H9 (cell line): ENCODE measurements at regions not wholly inside any gene's neighbourhood (a gene's known extent, or its start where the extent isn't known, plus 50 kb on each side); places are given as distances from the start of the nearest gene placed in this dataset.

Source experiments
- DNase-seq: peaks from one replicate; pipeline ENCODE4 v3.0.0-alpha.2; 2017
- H2AFZ ChIP-seq: one replicate; pipeline ENCODE4 v1.6.1; 2013; ENCODE audit warnings: mild to moderate bottlenecking, low read length, control low read depth, moderate library complexity
- H2AK5ac ChIP-seq: 2 replicates; pipeline ENCODE4 v1.6.1; 2013; ENCODE audit warnings: low read length, control low read depth, mixed read lengths; ENCODE audit not compliant: insufficient read length
- H2BK120ac ChIP-seq: one replicate; pipeline ENCODE4 v1.6.1; 2013; ENCODE audit warnings: low read depth, mild to moderate bottlenecking, low read length, control low read depth, inconsistent platforms; ENCODE audit not compliant: poor library complexity, severe bottlenecking
- H2BK12ac ChIP-seq: 2 replicates; pipeline ENCODE4 v1.6.1; 2013; ENCODE audit warnings: low read length, control low read depth, mixed read lengths, low read depth; ENCODE audit not compliant: insufficient read length
- H2BK15ac ChIP-seq: 2 replicates; pipeline ENCODE4 v1.6.1; 2013; ENCODE audit warnings: low read depth, low read length, control low read depth
- H2BK20ac ChIP-seq: one replicate; pipeline ENCODE4 v1.6.1; 2013; ENCODE audit warnings: low read depth, mild to moderate bottlenecking, low read length, control low read depth, inconsistent platforms; ENCODE audit not compliant: poor library complexity, severe bottlenecking
- H2BK5ac ChIP-seq: 2 replicates; pipeline ENCODE4 v1.6.1; 2013; ENCODE audit warnings: low read length, control low read depth, mixed read lengths; ENCODE audit not compliant: insufficient read length
- H3K14ac ChIP-seq: 2 replicates; pipeline ENCODE4 v1.6.1; 2013; ENCODE audit warnings: low read length, control low read depth; ENCODE audit not compliant: insufficient read depth
- H3K18ac ChIP-seq: 2 replicates; pipeline ENCODE4 v1.6.1; 2013; ENCODE audit warnings: low read depth, mild to moderate bottlenecking, mixed read lengths, low read length, control low read depth; ENCODE audit not compliant: insufficient read length
- H3K23ac ChIP-seq: 2 replicates; pipeline ENCODE4 v1.6.1; 2013; ENCODE audit warnings: low read length, control low read depth, mixed read lengths, low read depth; ENCODE audit not compliant: insufficient read length
- H3K23me2 ChIP-seq: 2 replicates; pipeline ENCODE4 v1.6.1; 2013; ENCODE audit warnings: low read depth, mild to moderate bottlenecking, mixed read lengths, low read length, control low read depth; ENCODE audit not compliant: insufficient read length, poor library complexity, severe bottlenecking
- H3K27ac ChIP-seq: 2 replicates; pipeline ENCODE4 v1.5.1; 2013; ENCODE audit warnings: low read length, control low read depth, mixed read lengths, low read depth; ENCODE audit not compliant: insufficient read length
- H3K27me3 ChIP-seq: 2 replicates; pipeline ENCODE4 v1.6.1; 2013; ENCODE audit warnings: low read length, control low read depth, inconsistent platforms; ENCODE audit not compliant: insufficient read depth
- H3K4ac ChIP-seq: 2 replicates; pipeline ENCODE4 v1.6.1; 2013; ENCODE audit warnings: low read depth, mild to moderate bottlenecking, control low read depth, inconsistent platforms, low read length, moderate library complexity
- H3K4me1 ChIP-seq: 2 replicates; pipeline ENCODE4 v1.6.1; 2013; ENCODE audit warnings: low read length, control low read depth, inconsistent platforms; ENCODE audit not compliant: insufficient read depth
- H3K4me2 ChIP-seq: 2 replicates; pipeline ENCODE4 v1.6.1; 2013; ENCODE audit warnings: low read length, control low read depth, mixed read lengths; ENCODE audit not compliant: insufficient read length, insufficient read depth
- H3K56ac ChIP-seq: 2 replicates; pipeline ENCODE4 v1.6.1; 2013; ENCODE audit warnings: low read depth, mild to moderate bottlenecking, mixed read lengths, low read length, control low read depth; ENCODE audit not compliant: insufficient read length
- H3K79me1 ChIP-seq: 2 replicates; pipeline ENCODE4 v1.6.1; 2013; ENCODE audit warnings: low read depth, mild to moderate bottlenecking, moderate library complexity, low read length, control low read depth, inconsistent platforms; ENCODE audit not compliant: insufficient read depth, poor library complexity, severe bottlenecking
- H3K79me2 ChIP-seq: 2 replicates; pipeline ENCODE4 v1.6.1; 2013; ENCODE audit warnings: low read length, control low read depth, inconsistent platforms; ENCODE audit not compliant: insufficient read depth
- H3K9ac ChIP-seq: 2 replicates; pipeline ENCODE4 v1.6.1; 2013; ENCODE audit warnings: low read length, control low read depth, mixed read lengths; ENCODE audit not compliant: insufficient read length; ENCODE audit errors: extremely low read depth
- H3K9me3 ChIP-seq: one replicate; pipeline ENCODE4 v1.6.1; 2013; ENCODE audit warnings: low read depth, low read length, inconsistent platforms; ENCODE audit not compliant: control insufficient read depth
- H3T11ph ChIP-seq: one replicate; pipeline ENCODE4 v1.6.1; 2013; ENCODE audit warnings: mild to moderate bottlenecking, low read length, control low read depth, inconsistent platforms
- H4K20me1 ChIP-seq: one replicate; pipeline ENCODE4 v1.6.1; 2013; ENCODE audit not compliant: control insufficient read depth, insufficient read length, insufficient read depth
- H4K5ac ChIP-seq: 2 replicates; pipeline ENCODE4 v1.6.1; 2013; ENCODE audit warnings: low read depth, mild to moderate bottlenecking, mixed read lengths, low read length, control low read depth; ENCODE audit not compliant: insufficient read length
- H4K8ac ChIP-seq: replicated peaks from 2 replicates; pipeline ENCODE4 v1.6.1; 2013; ENCODE audit warnings: low read length, control low read depth, mixed read lengths, low read depth; ENCODE audit not compliant: insufficient read length
- H4K91ac ChIP-seq: 2 replicates; pipeline ENCODE4 v1.6.1; 2013; ENCODE audit warnings: low read depth, mild to moderate bottlenecking, moderate library complexity, mixed read lengths, low read length, control low read depth; ENCODE audit not compliant: insufficient read length
- H3K27ac Mint-ChIP-seq, 3 experiments: 2 replicates in 2 of 3; 3 replicates in 1 of 3; pipeline ENCODE4 v1.8.0; 2020 to 2021; ENCODE audit warnings: mixed read lengths in 3 of 3, mild to moderate bottlenecking in 1 of 3, moderate library complexity in 1 of 3
- H3K27me3 Mint-ChIP-seq: 2 replicates; pipeline ENCODE4 v1.8.0; 2021; ENCODE audit warnings: low read depth, mild to moderate bottlenecking, moderate library complexity, mixed read lengths
- H3K36me3 Mint-ChIP-seq, 3 experiments: 2 replicates in 2 of 3; 3 replicates in 1 of 3; pipeline ENCODE4 v1.8.0; 2020 to 2021; ENCODE audit warnings: low read depth in 3 of 3, mixed read lengths in 3 of 3; ENCODE audit not compliant: insufficient read depth in 1 of 3
- H3K4me1 Mint-ChIP-seq, 2 experiments: 2 replicates each; pipeline ENCODE4 v1.8.0; 2020; ENCODE audit warnings: mixed read lengths in 2 of 2
- H3K4me3 Mint-ChIP-seq, 2 experiments: 2 replicates in 1 of 2; 3 replicates in 1 of 2; pipeline ENCODE4 v1.8.0; 2020 to 2021; ENCODE audit warnings: mild to moderate bottlenecking in 2 of 2, mixed read lengths in 2 of 2, moderate library complexity in 1 of 2
- H3K9me3 Mint-ChIP-seq, 2 experiments: 2 replicates in 1 of 2; 3 replicates in 1 of 2; pipeline ENCODE4 v1.8.0; 2020; ENCODE audit warnings: mild to moderate bottlenecking in 2 of 2, mixed read lengths in 2 of 2, moderate library complexity in 1 of 2
- CTCF ChIP-seq: fragments of 200-600 bp; sonication (generic); conservative IDR thresholded peaks from 3 replicates; pipeline ENCODE4 v1.8.0; 2021; ENCODE audit warnings: antibody characterized with exemption, mild to moderate bottlenecking
- WGBS: extraction: QIAGEN DNeasy Blood & Tissue Kit; methylation state at CpG from one replicate; pipeline ENCODE4 v1.1.7; 2013; ENCODE audit warnings: missing lambda C conversion rate, low lambda C conversion rate, mixed read lengths; ENCODE audit not compliant: insufficient read length; ENCODE audit errors: extremely low coverage; 5-methylcytosine and 5-hydroxymethylcytosine counted together

- Histone ChIP-seq H2BK12ac (no peak overlapping the region), H4K5ac (no peak overlapping the region), H2BK5ac (no peak overlapping the region), H2BK120ac (no peak overlapping the region), H3K4ac (no peak overlapping the region), H3K9ac (no peak overlapping the region), H2AFZ (no peak overlapping the region), H4K20me1 (no peaks in the 10 kb centered on the region), H3K27me3 (no peaks in the 10 kb centered on the region), H4K8ac (no peak overlapping the region), H3K9me3 (no peaks in the 10 kb centered on the region), H3K79me2 (no peaks in the 10 kb centered on the region), H3K56ac (no peak overlapping the region), H3K4me2 (no peak overlapping the region), H3K18ac (peak overlapping the region; percentile 16), H2AK5ac (no peak overlapping the region), H3K23me2 (no peaks in the 10 kb centered on the region), H4K91ac (no peak overlapping the region), H2BK20ac (no peak overlapping the region), H3K14ac (no peak overlapping the region), H3K79me1 (no peaks in the 10 kb centered on the region), H3T11ph (no peak overlapping the region), H2BK15ac (no peak overlapping the region), H3K27ac (no peak overlapping the region), H3K4me1 (no peaks in the 10 kb centered on the region), H3K23ac (no peak overlapping the region)
- H3K4me1 Mint-ChIP-seq: peaks cover 9 to 15% of the 10 kb centered on the region in 2 experiments
- H3K27me3 Mint-ChIP-seq: peaks cover 9% of the 10 kb centered on the region
- no peak for TF ChIP-seq CTCF
- WGBS: no CpG with 5 or more reads among the region's 13 CpGs
- H3K27ac Mint-ChIP-seq: no peak overlapping the region
- DNase-seq: no peak
- no peaks in the 10 kb centered on the region for H3K9me3 Mint-ChIP-seq
- H3K4me3 Mint-ChIP-seq: no peak overlapping the region
- no peaks in the 10 kb centered on the region for H3K36me3 Mint-ChIP-seq
Measured at GRCh38 chr3:10596746-10597448, 91.5 kb upstream of the ATP2B2 start.
